Astrocyte of the cerebellum (primary cell): ENCODE measurements at regions not wholly inside any gene's neighbourhood (a gene's known extent, or its start where the extent isn't known, plus 50 kb on each side); places are given as distances from the start of the nearest gene placed in this dataset.

Experiments
- DNase-seq: peaks from one replicate; pipeline ENCODE4 v3.0.0-alpha.2; 2011; ENCODE audit warnings: low read depth
- H3K4me3 ChIP-seq: 2 replicates; pipeline ENCODE4 v1.5.1; 2011; ENCODE audit warnings: mild to moderate bottlenecking, low read depth, low read length, moderate library complexity
- in situ Hi-C: cut with HindIII; loops from 2 replicates; pipeline ENCODE4 v1.10.0; 2017; ENCODE audit warnings: low sequenced_read_pairs
- TF ChIP-seq, protein P1 (sequence below): IDR thresholded peaks from 2 replicates; pipeline ENCODE4 v1.5.1; 2012; ENCODE audit warnings: low read length, low read depth, moderate library complexity, mild to moderate bottlenecking; ENCODE audit errors: missing control alignments

DNA sequence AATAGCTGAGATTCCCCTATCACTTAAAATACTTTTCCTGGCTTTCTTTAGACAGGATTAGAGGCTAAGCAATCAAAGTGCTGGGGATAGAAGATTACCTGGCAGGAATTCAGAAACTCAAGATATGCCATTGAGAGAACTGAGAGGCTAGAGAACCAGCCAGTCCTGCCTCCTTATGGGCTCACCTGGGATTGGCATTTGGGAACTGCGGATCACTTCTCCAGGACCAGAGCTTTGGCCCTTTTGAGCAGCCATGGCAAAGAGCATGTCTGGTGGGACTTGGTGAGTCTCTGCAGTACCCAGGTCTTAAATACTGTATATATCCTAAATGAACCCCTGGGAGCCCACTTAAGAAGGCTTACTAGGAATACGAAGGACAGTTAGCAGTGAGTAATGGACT lies 399.1 kb downstream of the BTBD3 start:
- TF ChIP-seq, protein P1, sequence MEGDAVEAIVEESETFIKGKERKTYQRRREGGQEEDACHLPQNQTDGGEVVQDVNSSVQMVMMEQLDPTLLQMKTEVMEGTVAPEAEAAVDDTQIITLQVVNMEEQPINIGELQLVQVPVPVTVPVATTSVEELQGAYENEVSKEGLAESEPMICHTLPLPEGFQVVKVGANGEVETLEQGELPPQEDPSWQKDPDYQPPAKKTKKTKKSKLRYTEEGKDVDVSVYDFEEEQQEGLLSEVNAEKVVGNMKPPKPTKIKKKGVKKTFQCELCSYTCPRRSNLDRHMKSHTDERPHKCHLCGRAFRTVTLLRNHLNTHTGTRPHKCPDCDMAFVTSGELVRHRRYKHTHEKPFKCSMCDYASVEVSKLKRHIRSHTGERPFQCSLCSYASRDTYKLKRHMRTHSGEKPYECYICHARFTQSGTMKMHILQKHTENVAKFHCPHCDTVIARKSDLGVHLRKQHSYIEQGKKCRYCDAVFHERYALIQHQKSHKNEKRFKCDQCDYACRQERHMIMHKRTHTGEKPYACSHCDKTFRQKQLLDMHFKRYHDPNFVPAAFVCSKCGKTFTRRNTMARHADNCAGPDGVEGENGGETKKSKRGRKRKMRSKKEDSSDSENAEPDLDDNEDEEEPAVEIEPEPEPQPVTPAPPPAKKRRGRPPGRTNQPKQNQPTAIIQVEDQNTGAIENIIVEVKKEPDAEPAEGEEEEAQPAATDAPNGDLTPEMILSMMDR: no peak
- in situ Hi-C loops: no loop called here
- H3K4me3 ChIP-seq: no peak overlapping the region
- DNase-seq: no peak

DNA sequence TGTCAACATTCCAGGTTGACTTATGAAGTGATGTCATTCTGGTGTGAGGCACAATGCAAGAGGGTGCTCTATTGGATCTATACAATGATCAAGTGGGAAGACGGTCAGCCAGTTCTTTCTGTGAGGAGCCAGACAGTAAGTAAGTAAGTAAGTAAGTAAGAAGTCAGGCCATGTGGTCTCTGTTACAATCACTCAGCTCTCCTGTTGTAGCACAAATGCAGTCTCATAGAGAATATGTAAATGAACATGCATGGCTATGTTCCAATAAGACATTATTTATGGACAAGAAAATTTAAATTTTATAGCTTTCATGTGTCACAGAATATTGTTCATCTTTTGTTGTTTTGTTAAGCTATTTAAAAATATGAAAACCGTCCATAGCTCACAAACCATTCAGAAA lies 399.7 kb downstream of the BTBD3 start:
- no peak overlapping the region for H3K4me3 ChIP-seq
- in situ Hi-C loops: no loop called here
- TF ChIP-seq, protein P1: no peak
- DNase-seq: no peak

DNA sequence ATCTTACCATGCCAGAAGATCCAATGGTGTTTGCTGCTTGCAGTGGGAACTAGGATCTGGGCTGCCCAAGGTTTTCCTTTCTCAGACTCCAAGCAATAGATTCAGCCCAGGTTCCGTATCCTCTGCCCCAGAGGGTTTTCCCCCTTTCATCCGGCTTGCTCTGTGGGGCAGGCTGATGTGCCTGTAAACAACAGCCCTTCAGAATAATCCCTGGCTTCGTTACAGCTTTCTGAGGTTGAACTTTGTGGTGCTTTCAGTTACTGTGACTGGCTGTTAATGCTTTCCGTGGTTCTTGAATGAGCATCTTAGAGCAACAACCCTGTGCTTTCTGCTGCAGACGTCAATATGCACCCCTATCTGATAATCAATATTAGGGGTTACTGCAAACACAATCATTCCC lies 400.4 kb downstream of the BTBD3 start:
- in situ Hi-C loops: no loop called here
- H3K4me3 ChIP-seq: no peak overlapping the region
- TF ChIP-seq, protein P1: no peak
- DNase-seq: no peak

DNA sequence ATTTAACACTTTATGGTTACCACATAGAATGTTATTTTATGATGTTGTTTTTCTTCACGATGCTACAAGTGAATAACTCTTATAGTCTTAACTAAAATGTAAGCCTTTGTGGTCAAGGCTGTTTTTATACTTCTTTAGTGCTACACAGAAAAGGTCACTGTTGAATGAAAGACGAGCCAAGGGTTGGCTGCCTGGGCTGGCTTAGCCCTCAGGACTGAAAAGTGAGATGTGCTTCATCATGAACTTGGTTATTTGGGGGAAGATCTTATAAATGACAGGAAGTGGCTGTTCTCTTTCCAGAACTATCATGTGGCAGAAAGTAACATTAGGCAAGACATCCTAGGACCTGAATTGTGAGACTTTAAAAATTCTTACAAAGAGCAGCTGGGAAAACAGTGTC lies 404.0 kb downstream of the BTBD3 start:
- in situ Hi-C loops: no loop called here
- no peak overlapping the region for H3K4me3 ChIP-seq
- TF ChIP-seq, protein P1: no peak
- DNase-seq: no peak

DNA sequence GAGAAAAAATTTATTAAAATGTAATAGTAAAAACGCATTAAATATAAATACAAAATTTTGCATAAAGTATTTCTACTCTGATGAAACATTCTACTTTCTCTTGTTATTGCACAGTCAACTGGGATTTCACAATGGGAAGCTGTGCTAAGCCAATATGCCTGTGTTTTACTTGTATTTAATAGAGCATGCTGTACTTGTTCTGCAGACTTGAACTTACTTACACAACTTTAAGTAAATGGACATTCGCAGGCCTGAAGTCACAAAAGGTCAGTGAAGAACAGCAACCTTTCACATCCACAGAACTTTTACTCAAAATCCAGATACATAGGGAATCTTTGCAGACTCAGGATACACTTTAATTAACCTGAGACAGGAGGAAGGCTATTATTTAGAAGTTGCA lies 409.5 kb downstream of the BTBD3 start:
- in situ Hi-C loops: no loop called here
- TF ChIP-seq, protein P1: no peak
- H3K4me3 ChIP-seq: no peak overlapping the region
- no peak for DNase-seq

DNA sequence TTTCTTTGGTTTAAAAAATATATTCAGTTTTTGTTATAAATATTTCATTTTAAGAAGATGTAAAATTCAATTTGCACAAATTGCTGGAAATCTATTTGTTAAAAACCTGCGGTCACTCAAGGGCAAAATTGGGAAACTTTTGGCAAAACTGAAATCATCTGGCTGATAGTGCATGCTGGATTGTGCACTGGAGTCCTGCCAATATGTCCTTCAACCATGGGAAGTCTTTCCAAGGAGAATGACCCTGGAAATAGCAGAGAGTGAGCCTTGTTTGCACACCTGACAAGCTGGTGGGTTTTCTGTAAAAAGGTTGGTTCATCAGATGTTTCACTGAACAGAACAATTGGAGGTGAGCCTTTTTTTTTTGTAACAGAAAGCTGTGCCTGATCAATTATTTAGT lies 413.5 kb downstream of the BTBD3 start:
- no peak overlapping the region for H3K4me3 ChIP-seq
- TF ChIP-seq, protein P1: no peak
- in situ Hi-C loops: no loop called here
- no peak for DNase-seq

DNA sequence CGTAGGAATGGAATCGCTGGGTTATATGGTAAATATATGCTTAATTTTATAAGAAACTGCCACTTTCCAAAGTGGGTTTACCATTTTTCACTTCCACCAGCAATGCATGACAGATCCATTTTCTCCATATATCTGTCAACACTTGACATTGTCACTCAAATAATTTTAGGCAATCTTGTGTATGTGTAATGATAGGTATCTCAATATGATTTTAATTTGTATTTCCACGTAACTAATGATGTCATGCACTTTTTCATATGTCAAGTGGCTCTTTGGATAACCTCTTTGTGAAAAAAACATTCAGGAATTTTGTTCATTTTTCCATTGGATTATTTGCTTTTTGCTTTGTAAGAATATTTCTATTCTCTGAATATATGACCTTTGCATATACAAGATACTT lies 419.9 kb downstream of the BTBD3 start:
- in situ Hi-C loops: no loop called here
- TF ChIP-seq, protein P1: no peak
- H3K4me3 ChIP-seq: no peak overlapping the region
- DNase-seq: no peak
